ENCODE measurements at regions not wholly inside any gene's neighbourhood (a gene's known extent, or its start where the extent isn't known, plus 50 kb on each side); places are given as distances from the start of the nearest gene placed in this dataset.
"Not testable (repeated sequence)": the region's sequence is repeated elsewhere in the genome, so short reads cannot be mapped to it uniquely, and the experiment has no call there.

- no peak for DNase-seq (ENCODE audit: low spot score)
These were observed 136.2 kb upstream of the BOD1L1 start for GRCh38 chr4:13763707-13764106.

- no peak for DNase-seq (ENCODE audit: low spot score)
These were observed 138.0 kb upstream of the BOD1L1 start for GRCh38 chr4:13765539-13765938.

GRCh38 chr4:13766761-13767540, 139.4 kb upstream of the BOD1L1 start:
- no peak for DNase-seq (ENCODE audit: low spot score)

- DNase-seq (ENCODE audit: low spot score) = no peak
These were observed 149.8 kb upstream of the BOD1L1 start for GRCh38 chr4:13777341-13777740.

GRCh38 chr4:13778367-13778766, 150.8 kb upstream of the BOD1L1 start:
- no peak for DNase-seq (ENCODE audit: low spot score)

GRCh38 chr4:13782231-13782630, 154.7 kb upstream of the BOD1L1 start:
- DNase-seq (ENCODE audit: low spot score) = no peak

- DNase-seq (ENCODE audit: low spot score) = no peak
These were observed 156.4 kb upstream of the BOD1L1 start for GRCh38 chr4:13783800-13784411.

- DNase-seq (ENCODE audit: low spot score) = no peak
These were observed 165.6 kb upstream of the BOD1L1 start for GRCh38 chr4:13793020-13793710.

- no peak for DNase-seq (ENCODE audit: low spot score)
These were observed 167.5 kb upstream of the BOD1L1 start for GRCh38 chr4:13794819-13795565.

- no peak for DNase-seq (ENCODE audit: low spot score)
These were observed 169.5 kb upstream of the BOD1L1 start for GRCh38 chr4:13797061-13797460.

- DNase-seq (ENCODE audit: low spot score) = no peak
These were observed 187.7 kb upstream of the BOD1L1 start for GRCh38 chr4:13815231-13815630.

GRCh38 chr4:13816472-13816871, 188.9 kb upstream of the BOD1L1 start:
- no peak for DNase-seq (ENCODE audit: low spot score)

- no peak for DNase-seq (ENCODE audit: low spot score)
These were observed 194.0 kb upstream of the BOD1L1 start for GRCh38 chr4:13821522-13821921.

GRCh38 chr4:13825822-13826221, 198.3 kb upstream of the BOD1L1 start:
- DNase-seq (ENCODE audit: low spot score) = not testable (repeated sequence)

GRCh38 chr4:13829457-13829856, 201.9 kb upstream of the BOD1L1 start:
- no peak for DNase-seq (ENCODE audit: low spot score)

GRCh38 chr4:13830449-13830848, 202.9 kb upstream of the BOD1L1 start:
- no peak for DNase-seq (ENCODE audit: low spot score)

- DNase-seq (ENCODE audit: low spot score) = no peak
These were observed 205.8 kb upstream of the BOD1L1 start for GRCh38 chr4:13833171-13833804.

- DNase-seq (ENCODE audit: low spot score) = no peak
These were observed 209.7 kb upstream of the BOD1L1 start for GRCh38 chr4:13836946-13837912.

- DNase-seq (ENCODE audit: low spot score) = no peak
These were observed 213.1 kb upstream of the BOD1L1 start for GRCh38 chr4:13840502-13841190.

- no peak for DNase-seq (ENCODE audit: low spot score)
These were observed 217.2 kb upstream of the BOD1L1 start for GRCh38 chr4:13844740-13845139.

Data from hematopoietic multipotent progenitor cell treated with erythropoietin and hydrocortisone succinate and interleukin-3 and kit ligand, for 17 days (in vitro differentiated cells).